ENCODE measurements at regions not wholly inside any gene's neighbourhood (a gene's known extent, or its start where the extent isn't known, plus 50 kb on each side); places are given as distances from the start of the nearest gene placed in this dataset.

GRCh38 chr10:9294865-9295264, 1240.4 kb downstream of the GATA3 start:
- TF ChIP-seq EZH2 (IDR thresholded peaks at IDR 0.05; ENCODE audit: insufficient read depth, poor library complexity, severe bottlenecking) (no peak), EZH2phosphoT487 (IDR thresholded peaks at IDR 0.05; ENCODE audit: insufficient read depth, low read depth) (no peak)
